Activated CD4-positive, alpha-beta T cell treated with anti-CD3 and anti-CD28 coated beads, Interleukin-2, amount 10 ng/mL, durations not matched to agents 7 days and 5 days (primary cell): ENCODE measurements at regions not wholly inside any gene's neighbourhood (a gene's known extent, or its start where the extent isn't known, plus 50 kb on each side); places are given as distances from the start of the nearest gene placed in this dataset.
"Not testable (repeated sequence)": the region's sequence is repeated elsewhere in the genome, so short reads cannot be mapped to it uniquely, and the experiment has no call there.

Experiments used
- CTCF ChIA-PET: fragments of 350-600 bp; sonication (Branson Sonifier 250); formaldehyde crosslinking; loops from one replicate; lab custom pipeline; 2021; ENCODE audit warnings: antibody characterized with exemption; lab: Charles Lee
- POLR2A ChIA-PET: fragments of 350-600 bp; sonication (Branson Sonifier 250); formaldehyde crosslinking; loops from one replicate; lab custom pipeline; 2021; ENCODE audit warnings: antibody characterized with exemption; lab: Charles Lee
- DNase-seq: peaks from one replicate; pipeline ENCODE4 v3.0.0-alpha.2; 2020
- H3K27ac Mint-ChIP-seq: one replicate; pipeline ENCODE4 v1.8.0; 2021; ENCODE audit warnings: mild to moderate bottlenecking, moderate library complexity, mixed read lengths
- H3K27me3 Mint-ChIP-seq: one replicate; pipeline ENCODE4 v1.8.0; 2021; ENCODE audit warnings: mixed read lengths
- H3K36me3 Mint-ChIP-seq: one replicate; pipeline ENCODE4 v1.8.0; 2021; ENCODE audit warnings: low read depth, mixed read lengths
- H3K4me1 Mint-ChIP-seq: one replicate; pipeline ENCODE4 v1.8.0; 2021; ENCODE audit warnings: mixed read lengths
- H3K4me3 Mint-ChIP-seq: one replicate; pipeline ENCODE4 v1.8.0; 2021; ENCODE audit warnings: mild to moderate bottlenecking, moderate library complexity, mixed read lengths
- H3K9me3 Mint-ChIP-seq: one replicate; pipeline ENCODE4 v1.8.0; 2021; ENCODE audit warnings: mixed read lengths

- Mint-ChIP-seq H3K4me1 (no peaks in the 10 kb centered on the region), H3K27ac (no peak overlapping the region), H3K9me3 (no peaks in the 10 kb centered on the region), H3K4me3 (no peak overlapping the region), H3K27me3 (no peaks in the 10 kb centered on the region), H3K36me3 (no peaks in the 10 kb centered on the region)
- ChIA-PET CTCF (no interaction called here), POLR2A (no interaction called here)
- DNase-seq = no peak
Observed at GRCh38 chr1:83077411-83077810, 921.5 kb downstream of the TTLL7 start.

- Mint-ChIP-seq H3K4me1 (no peaks in the 10 kb centered on the region), H3K9me3 (no peaks in the 10 kb centered on the region), H3K27me3 (no peaks in the 10 kb centered on the region), H3K36me3 (no peaks in the 10 kb centered on the region), H3K27ac (no peak overlapping the region), H3K4me3 (no peak overlapping the region)
- ChIA-PET CTCF (no interaction called here), POLR2A (no interaction called here)
- DNase-seq = no peak
Observed at GRCh38 chr1:83075107-83075506, 923.8 kb downstream of the TTLL7 start.

- no peaks in the 10 kb centered on the region for H3K36me3 Mint-ChIP-seq
- POLR2A ChIA-PET = no interaction called here
- no peaks in the 10 kb centered on the region for H3K27me3 Mint-ChIP-seq
- H3K4me1 Mint-ChIP-seq = peaks cover 6% of the 10 kb centered on the region
- CTCF ChIA-PET = no interaction called here
- no peak for DNase-seq
- H3K9me3 Mint-ChIP-seq = peaks cover 8% of the 10 kb centered on the region
- no peak overlapping the region for H3K27ac Mint-ChIP-seq
- H3K4me3 Mint-ChIP-seq = no peak overlapping the region
Observed at GRCh38 chr1:83067954-83068353, 931.0 kb downstream of the TTLL7 start.

GRCh38 chr1:83065952-83066727 is 932.8 kb downstream of the TTLL7 start:
- peaks cover 6% of the 10 kb centered on the region for H3K4me1 Mint-ChIP-seq
- H3K27ac Mint-ChIP-seq = no peak overlapping the region
- no peak for DNase-seq
- ChIA-PET POLR2A (no interaction called here), CTCF (no interaction called here)
- H3K27me3 Mint-ChIP-seq = no peaks in the 10 kb centered on the region
- H3K4me3 Mint-ChIP-seq = no peak overlapping the region
- H3K9me3 Mint-ChIP-seq = peaks cover 8% of the 10 kb centered on the region
- no peaks in the 10 kb centered on the region for H3K36me3 Mint-ChIP-seq

- peaks cover 8% of the 10 kb centered on the region for H3K9me3 Mint-ChIP-seq
- peaks cover 6% of the 10 kb centered on the region for H3K4me1 Mint-ChIP-seq
- H3K27ac Mint-ChIP-seq = no peak overlapping the region
- POLR2A ChIA-PET = no interaction called here
- no peaks in the 10 kb centered on the region for H3K27me3 Mint-ChIP-seq
- DNase-seq = no peak
- no peaks in the 10 kb centered on the region for H3K36me3 Mint-ChIP-seq
- H3K4me3 Mint-ChIP-seq = no peak overlapping the region
- CTCF ChIA-PET = no interaction called here
Observed at GRCh38 chr1:83064589-83065242, 934.2 kb downstream of the TTLL7 start.

- Mint-ChIP-seq H3K36me3 (no peaks in the 10 kb centered on the region), H3K4me1 (peaks cover 6% of the 10 kb centered on the region), H3K27ac (no peak overlapping the region), H3K27me3 (no peaks in the 10 kb centered on the region), H3K4me3 (no peak overlapping the region), H3K9me3 (no peaks in the 10 kb centered on the region)
- ChIA-PET CTCF (no interaction called here), POLR2A (no interaction called here)
- DNase-seq = no peak
Observed at GRCh38 chr1:83060651-83061390, 938.1 kb downstream of the TTLL7 start.

GRCh38 chr1:83060221-83060620 is 938.7 kb downstream of the TTLL7 start:
- DNase-seq = no peak
- H3K4me3 Mint-ChIP-seq = no peak overlapping the region
- H3K27me3 Mint-ChIP-seq = no peaks in the 10 kb centered on the region
- H3K27ac Mint-ChIP-seq = no peak overlapping the region
- ChIA-PET POLR2A (no interaction called here), CTCF (no interaction called here)
- peaks cover 6% of the 10 kb centered on the region for H3K4me1 Mint-ChIP-seq
- no peaks in the 10 kb centered on the region for H3K9me3 Mint-ChIP-seq
- no peaks in the 10 kb centered on the region for H3K36me3 Mint-ChIP-seq

- ChIA-PET POLR2A (no interaction called here), CTCF (no interaction called here)
- no peak overlapping the region for H3K27ac Mint-ChIP-seq
- DNase-seq = no peak
- no peaks in the 10 kb centered on the region for H3K36me3 Mint-ChIP-seq
- no peak overlapping the region for H3K4me3 Mint-ChIP-seq
- no peaks in the 10 kb centered on the region for H3K4me1 Mint-ChIP-seq
- no peaks in the 10 kb centered on the region for H3K27me3 Mint-ChIP-seq
- H3K9me3 Mint-ChIP-seq = no peaks in the 10 kb centered on the region
Observed at GRCh38 chr1:83058327-83058726, 940.6 kb downstream of the TTLL7 start.

GRCh38 chr1:83055391-83056170 is 943.4 kb downstream of the TTLL7 start:
- DNase-seq = no peak
- Mint-ChIP-seq H3K9me3 (peaks cover 12% of the 10 kb centered on the region), H3K4me1 (no peaks in the 10 kb centered on the region), H3K27me3 (no peaks in the 10 kb centered on the region), H3K27ac (no peak overlapping the region), H3K36me3 (no peaks in the 10 kb centered on the region), H3K4me3 (no peak overlapping the region)
- POLR2A ChIA-PET = no interaction called here
- CTCF ChIA-PET = no interaction called here

- ChIA-PET CTCF (no interaction called here), POLR2A (no interaction called here)
- H3K27me3 Mint-ChIP-seq = no peaks in the 10 kb centered on the region
- no peak overlapping the region for H3K27ac Mint-ChIP-seq
- no peak for DNase-seq
- no peaks in the 10 kb centered on the region for H3K4me1 Mint-ChIP-seq
- no peak overlapping the region for H3K4me3 Mint-ChIP-seq
- H3K36me3 Mint-ChIP-seq = no peaks in the 10 kb centered on the region
- H3K9me3 Mint-ChIP-seq = peaks cover 17% of the 10 kb centered on the region
Observed at GRCh38 chr1:83053446-83053845, 945.5 kb downstream of the TTLL7 start.

GRCh38 chr1:83052865-83053264 is 946.1 kb downstream of the TTLL7 start:
- no peak overlapping the region for H3K27ac Mint-ChIP-seq
- H3K4me3 Mint-ChIP-seq = no peak overlapping the region
- ChIA-PET CTCF (no interaction called here), POLR2A (no interaction called here)
- H3K36me3 Mint-ChIP-seq = no peaks in the 10 kb centered on the region
- H3K4me1 Mint-ChIP-seq = no peaks in the 10 kb centered on the region
- H3K27me3 Mint-ChIP-seq = no peaks in the 10 kb centered on the region
- peaks cover 17% of the 10 kb centered on the region for H3K9me3 Mint-ChIP-seq
- DNase-seq = no peak

GRCh38 chr1:83051053-83051452 is 947.9 kb downstream of the TTLL7 start:
- H3K27ac Mint-ChIP-seq, POLR2A ChIA-PET, H3K27me3 Mint-ChIP-seq, DNase-seq, H3K4me3 Mint-ChIP-seq, H3K36me3 Mint-ChIP-seq, CTCF ChIA-PET, H3K4me1 Mint-ChIP-seq: not testable (repeated sequence)
- H3K9me3 Mint-ChIP-seq = peaks cover 17% of the 10 kb centered on the region

GRCh38 chr1:83043244-83043643 is 955.7 kb downstream of the TTLL7 start:
- ChIA-PET POLR2A (no interaction called here), CTCF (no interaction called here)
- H3K27ac Mint-ChIP-seq = no peak overlapping the region
- no peak for DNase-seq
- H3K4me1 Mint-ChIP-seq = no peaks in the 10 kb centered on the region
- no peaks in the 10 kb centered on the region for H3K9me3 Mint-ChIP-seq
- H3K4me3 Mint-ChIP-seq = no peak overlapping the region
- no peaks in the 10 kb centered on the region for H3K36me3 Mint-ChIP-seq
- no peaks in the 10 kb centered on the region for H3K27me3 Mint-ChIP-seq
